Sigmoid colon (tissue), 4 donors: ENCODE measurements at regions not wholly inside any gene's neighbourhood (a gene's known extent, or its start where the extent isn't known, plus 50 kb on each side); places are given as distances from the start of the nearest gene placed in this dataset.

ENCODE experiments used
- CTCF ChIP-seq, 4 experiments: fragments of 450-650 bp in 3 of 4; fragments of 200-600 bp in 1 of 4; IDR thresholded peaks; one replicate each; pipeline ENCODE4 v1.5.1; 2016 to 2019; ENCODE audit warnings: antibody characterized with exemption in 4 of 4, mild to moderate bottlenecking in 3 of 4, moderate library complexity in 2 of 4
- EP300 ChIP-seq, 4 donors: sonication (generic); formaldehyde crosslinking; IDR thresholded peaks; one replicate each; pipeline ENCODE4 v1.6.1; 2017; ENCODE audit warnings: antibody characterized with exemption in 4 of 4
- POLR2A ChIP-seq, 2 donors: fragments of 450-650 bp; IDR thresholded peaks; one replicate each; pipeline ENCODE4 v1.6.1; 2016; ENCODE audit warnings: antibody characterized with exemption in 2 of 2, mild to moderate bottlenecking in 2 of 2, moderate library complexity in 2 of 2
- POLR2AphosphoS5 ChIP-seq, 4 donors: sonication (generic); formaldehyde crosslinking; IDR thresholded peaks; one replicate each; pipeline ENCODE4 v1.6.1; 2017; ENCODE audit warnings: antibody characterized with exemption in 4 of 4

GRCh38 chr5:68544648-68545552, 329.3 kb downstream of the PIK3R1 start:
- TF ChIP-seq CTCF (IDR thresholded peaks at IDR 0.05) (no peak), EP300 (IDR thresholded peaks at IDR 0.05) (peak in 2 of 4 donors; percentile 15 to 27), POLR2A (IDR thresholded peaks at IDR 0.05) (no peak), POLR2AphosphoS5 (IDR thresholded peaks at IDR 0.05) (peak in 1 of 4 donors; percentile 43)
